ENCODE measurements at regions not wholly inside any gene's neighbourhood (a gene's known extent, or its start where the extent isn't known, plus 50 kb on each side); places are given as distances from the start of the nearest gene placed in this dataset.

- TF ChIP-seq GTF2F1 (IDR thresholded peaks at IDR 0.05; ENCODE audit: borderline replicate concordance, low read depth, low read length) = no peak
- no peak for TF ChIP-seq YY1 (IDR thresholded peaks at IDR 0.05; ENCODE audit: low read depth, low read length)
- TF ChIP-seq, protein P1, sequence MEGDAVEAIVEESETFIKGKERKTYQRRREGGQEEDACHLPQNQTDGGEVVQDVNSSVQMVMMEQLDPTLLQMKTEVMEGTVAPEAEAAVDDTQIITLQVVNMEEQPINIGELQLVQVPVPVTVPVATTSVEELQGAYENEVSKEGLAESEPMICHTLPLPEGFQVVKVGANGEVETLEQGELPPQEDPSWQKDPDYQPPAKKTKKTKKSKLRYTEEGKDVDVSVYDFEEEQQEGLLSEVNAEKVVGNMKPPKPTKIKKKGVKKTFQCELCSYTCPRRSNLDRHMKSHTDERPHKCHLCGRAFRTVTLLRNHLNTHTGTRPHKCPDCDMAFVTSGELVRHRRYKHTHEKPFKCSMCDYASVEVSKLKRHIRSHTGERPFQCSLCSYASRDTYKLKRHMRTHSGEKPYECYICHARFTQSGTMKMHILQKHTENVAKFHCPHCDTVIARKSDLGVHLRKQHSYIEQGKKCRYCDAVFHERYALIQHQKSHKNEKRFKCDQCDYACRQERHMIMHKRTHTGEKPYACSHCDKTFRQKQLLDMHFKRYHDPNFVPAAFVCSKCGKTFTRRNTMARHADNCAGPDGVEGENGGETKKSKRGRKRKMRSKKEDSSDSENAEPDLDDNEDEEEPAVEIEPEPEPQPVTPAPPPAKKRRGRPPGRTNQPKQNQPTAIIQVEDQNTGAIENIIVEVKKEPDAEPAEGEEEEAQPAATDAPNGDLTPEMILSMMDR (IDR thresholded peaks at IDR 0.05; ENCODE audit: control extremely low read depth in 1 of 3, insufficient read depth in 1 of 3, low read depth in 1 of 3, low read length in 3 of 3) = no peak
- TF ChIP-seq, protein P2, sequence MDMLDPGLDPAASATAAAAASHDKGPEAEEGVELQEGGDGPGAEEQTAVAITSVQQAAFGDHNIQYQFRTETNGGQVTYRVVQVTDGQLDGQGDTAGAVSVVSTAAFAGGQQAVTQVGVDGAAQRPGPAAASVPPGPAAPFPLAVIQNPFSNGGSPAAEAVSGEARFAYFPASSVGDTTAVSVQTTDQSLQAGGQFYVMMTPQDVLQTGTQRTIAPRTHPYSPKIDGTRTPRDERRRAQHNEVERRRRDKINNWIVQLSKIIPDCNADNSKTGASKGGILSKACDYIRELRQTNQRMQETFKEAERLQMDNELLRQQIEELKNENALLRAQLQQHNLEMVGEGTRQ (IDR thresholded peaks at IDR 0.05; ENCODE audit: low read length) = no peak
- TF ChIP-seq CEBPB (IDR thresholded peaks at IDR 0.05; ENCODE audit: low read depth, low read length) = no peak
- TF ChIP-seq NANOG (IDR thresholded peaks at IDR 0.05; ENCODE audit: insufficient read depth, low read depth, low read length, poor library complexity, severe bottlenecking) = no peak
- no peak for TF ChIP-seq POLR2AphosphoS5 (IDR thresholded peaks at IDR 0.05; ENCODE audit: low read depth, low read length)
- no peak for TF ChIP-seq ZNF274 (IDR thresholded peaks at IDR 0.05; ENCODE audit: borderline replicate concordance, extremely low read depth, low read length)
- TF ChIP-seq MAFK (IDR thresholded peaks at IDR 0.05; ENCODE audit: low read depth, low read length) = no peak
Observed at GRCh38 chr20:60395991-60396390, 437.8 kb downstream of the CDH26 start.

Data from H1 (cell line).